ENCODE measurements at regions not wholly inside any gene's neighbourhood (a gene's known extent, or its start where the extent isn't known, plus 50 kb on each side); places are given as distances from the start of the nearest gene placed in this dataset.
"Not testable (repeated sequence)": the region's sequence is repeated elsewhere in the genome, so short reads cannot be mapped to it uniquely, and the experiment has no call there.

DNA sequence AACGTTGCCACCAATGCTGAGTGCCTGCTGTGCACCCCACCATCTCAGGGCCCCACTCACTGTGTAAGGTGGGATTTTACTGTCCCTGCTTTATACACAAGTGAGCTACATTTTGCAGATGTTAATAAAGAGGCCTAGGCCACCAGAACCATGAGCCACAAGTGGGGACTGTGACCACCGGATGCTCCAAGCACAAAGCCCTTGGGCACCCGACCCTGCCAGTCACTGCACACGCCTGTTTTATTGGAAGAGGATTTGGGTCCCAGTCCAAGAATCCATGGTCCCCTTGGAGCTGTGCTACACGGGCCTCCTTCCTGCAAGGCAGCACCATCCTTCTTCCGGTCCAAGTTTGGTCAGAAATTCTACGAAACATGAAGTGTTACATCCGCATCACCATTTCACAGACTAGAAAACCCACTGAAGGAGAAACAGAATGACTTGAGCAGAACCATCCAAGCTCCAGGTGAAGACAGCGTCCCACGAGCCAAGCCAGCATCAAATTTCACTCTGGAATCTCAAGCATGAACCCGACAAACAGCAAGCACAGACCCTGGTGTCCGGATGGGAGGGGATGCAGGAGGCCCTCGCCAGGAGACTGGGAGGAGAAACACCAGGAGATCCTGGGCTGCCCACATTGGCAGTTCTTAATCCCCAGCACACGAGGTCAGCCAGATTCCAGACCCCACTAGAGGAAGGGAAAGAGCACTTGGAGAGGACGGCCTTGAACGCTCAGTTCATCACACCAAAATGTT lies 226.9 kb downstream of the DLL1 start:
- no peak overlapping the region for H3K9ac ChIP-seq (ENCODE audit: low read length)
- peaks cover 2% of the 10 kb centered on the region; the same call in 1 of the 2 replicates for H3K4me1 ChIP-seq (ENCODE audit: control insufficient read depth, insufficient read depth, low read length)
- no peak overlapping the region for H3K4me3 ChIP-seq (ENCODE audit: low read depth, low read length)
- no peak overlapping the region for H3K27ac ChIP-seq (ENCODE audit: low read depth, low read length)
- no peaks in the 10 kb centered on the region for H3K27me3 ChIP-seq (ENCODE audit: control insufficient read depth, insufficient read depth, low read length)
- H3K36me3 ChIP-seq (ENCODE audit: control insufficient read depth, insufficient read depth, low read length), result no peaks in the 10 kb centered on the region
- H3K9me3 ChIP-seq (ENCODE audit: control insufficient read depth, insufficient read depth, low read depth, low read length), result peaks cover 13% of the 10 kb centered on the region

DNA sequence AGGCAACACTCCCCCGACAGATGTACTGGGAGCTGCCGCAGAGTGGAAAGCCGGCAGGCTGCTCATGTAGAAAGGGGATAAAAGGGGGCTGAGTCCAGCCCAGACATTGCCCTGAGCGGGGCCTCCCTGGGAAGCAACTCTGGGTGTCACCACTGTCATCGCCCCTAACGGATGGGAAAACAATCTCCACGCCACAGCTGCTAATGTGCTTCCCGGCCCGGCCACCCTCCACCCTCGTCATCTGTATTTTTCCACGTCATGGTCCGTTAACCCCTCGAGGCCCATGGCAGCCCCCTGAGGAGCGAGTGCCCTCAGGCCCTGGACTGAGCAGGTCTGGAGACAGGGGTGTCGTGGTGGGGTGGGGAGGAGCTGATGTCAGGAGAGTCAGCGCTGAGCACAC lies 227.4 kb downstream of the DLL1 start:
- Histone ChIP-seq H3K27ac (ENCODE audit: low read depth, low read length) (no peak overlapping the region), H3K27me3 (ENCODE audit: control insufficient read depth, insufficient read depth, low read length) (no peaks in the 10 kb centered on the region), H3K9ac (ENCODE audit: low read length) (no peak overlapping the region), H3K36me3 (ENCODE audit: control insufficient read depth, insufficient read depth, low read length) (no peaks in the 10 kb centered on the region), H3K4me3 (ENCODE audit: low read depth, low read length) (no peak overlapping the region), H3K9me3 (ENCODE audit: control insufficient read depth, insufficient read depth, low read depth, low read length) (peaks cover 8% of the 10 kb centered on the region; the same call in 1 of the 2 replicates), H3K4me1 (ENCODE audit: control insufficient read depth, insufficient read depth, low read length) (peaks cover 2% of the 10 kb centered on the region; the same call in 1 of the 2 replicates)

GRCh38 chr6:170062915-170063241 lies 228.0 kb downstream of the DLL1 start:
- no peaks in the 10 kb centered on the region for H3K27me3 ChIP-seq (ENCODE audit: control insufficient read depth, insufficient read depth, low read length)
- no peak overlapping the region for H3K27ac ChIP-seq (ENCODE audit: low read depth, low read length)
- peaks cover 5% of the 10 kb centered on the region; the same call in 1 of the 2 replicates for H3K9me3 ChIP-seq (ENCODE audit: control insufficient read depth, insufficient read depth, low read depth, low read length)
- H3K4me1 ChIP-seq (ENCODE audit: control insufficient read depth, insufficient read depth, low read length), result peaks cover 2% of the 10 kb centered on the region; the same call in 1 of the 2 replicates
- H3K9ac ChIP-seq (ENCODE audit: low read length), result no peak overlapping the region
- H3K36me3 ChIP-seq (ENCODE audit: control insufficient read depth, insufficient read depth, low read length), result no peaks in the 10 kb centered on the region
- no peak overlapping the region for H3K4me3 ChIP-seq (ENCODE audit: low read depth, low read length)

- no peaks in the 10 kb centered on the region for H3K27me3 ChIP-seq (ENCODE audit: control insufficient read depth, insufficient read depth, low read length)
- H3K36me3 ChIP-seq (ENCODE audit: control insufficient read depth, insufficient read depth, low read length), result no peaks in the 10 kb centered on the region
- no peak overlapping the region for H3K9ac ChIP-seq (ENCODE audit: low read length)
- peaks cover 2% of the 10 kb centered on the region; the same call in 1 of the 2 replicates for H3K4me1 ChIP-seq (ENCODE audit: control insufficient read depth, insufficient read depth, low read length)
- peaks cover 4% of the 10 kb centered on the region; the same call in 1 of the 2 replicates for H3K9me3 ChIP-seq (ENCODE audit: control insufficient read depth, insufficient read depth, low read depth, low read length)
- H3K27ac ChIP-seq (ENCODE audit: low read depth, low read length), result no peak overlapping the region
- H3K4me3 ChIP-seq (ENCODE audit: low read depth, low read length), result no peak overlapping the region
Observed at GRCh38 chr6:170062209-170062914, 228.5 kb downstream of the DLL1 start.

- Histone ChIP-seq H3K9me3 (ENCODE audit: control insufficient read depth, insufficient read depth, low read depth, low read length) (0 out of 2 replicates have a peak, but pooled peaks cover 3% of the 10 kb centered on the region), H3K27ac (ENCODE audit: low read depth, low read length) (no peak overlapping the region), H3K4me1 (ENCODE audit: control insufficient read depth, insufficient read depth, low read length) (peaks cover 2% of the 10 kb centered on the region; the same call in 1 of the 2 replicates), H3K36me3 (ENCODE audit: control insufficient read depth, insufficient read depth, low read length) (no peaks in the 10 kb centered on the region), H3K4me3 (ENCODE audit: low read depth, low read length) (no peak overlapping the region), H3K27me3 (ENCODE audit: control insufficient read depth, insufficient read depth, low read length) (no peaks in the 10 kb centered on the region), H3K9ac (ENCODE audit: low read length) (no peak overlapping the region)
Observed at GRCh38 chr6:170058878-170059485, 231.9 kb downstream of the DLL1 start.

DNA sequence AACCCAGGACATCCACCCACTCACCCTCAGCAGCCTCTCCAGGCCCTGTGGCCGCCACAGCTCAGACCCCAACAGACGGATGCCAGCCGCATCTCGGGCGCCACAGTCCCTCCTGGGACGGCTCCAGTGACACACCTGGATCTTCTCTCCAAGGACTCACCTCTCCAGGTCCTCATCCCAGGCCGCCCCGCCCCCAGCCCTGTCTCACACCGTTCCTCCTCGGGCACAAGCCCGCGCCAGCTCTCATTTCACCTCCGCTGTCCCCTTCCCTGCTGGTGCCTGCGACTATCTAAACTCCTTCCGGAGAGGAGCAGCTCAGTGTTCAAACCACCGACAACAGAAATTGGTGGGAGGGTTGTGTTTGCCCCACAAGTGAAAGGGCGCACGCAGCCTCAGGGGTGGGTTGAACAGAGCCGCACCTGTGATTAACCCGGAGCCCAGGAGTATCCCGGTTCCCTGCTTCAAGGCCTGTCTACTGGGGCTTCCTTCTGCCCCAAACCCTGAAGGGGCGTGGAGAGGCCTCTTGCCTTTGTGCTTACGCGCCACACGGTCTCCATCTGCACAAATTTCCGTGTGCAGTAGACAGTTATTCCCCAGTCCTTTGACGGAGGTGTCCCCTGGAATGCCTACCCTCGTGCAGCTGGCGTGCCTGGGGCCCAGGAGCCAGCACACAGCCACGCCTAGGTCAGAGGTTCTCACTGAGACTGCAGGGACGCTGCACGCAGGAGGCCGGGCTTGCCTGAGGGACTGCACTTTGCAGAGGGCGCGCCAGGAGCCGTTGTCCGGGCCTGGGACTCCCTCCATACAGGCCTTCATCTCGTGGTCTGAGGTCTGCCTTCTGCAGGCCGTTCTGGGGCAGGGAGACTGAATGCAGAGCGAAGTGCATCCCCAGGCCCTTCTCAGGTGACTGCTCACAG lies 232.7 kb downstream of the DLL1 start:
- no peak overlapping the region for H3K9ac ChIP-seq (ENCODE audit: low read length)
- H3K27ac ChIP-seq (ENCODE audit: low read depth, low read length), result no peak overlapping the region
- H3K4me1 ChIP-seq (ENCODE audit: control insufficient read depth, insufficient read depth, low read length), result peaks cover 2% of the 10 kb centered on the region; the same call in 1 of the 2 replicates
- H3K9me3 ChIP-seq (ENCODE audit: control insufficient read depth, insufficient read depth, low read depth, low read length), result peaks cover 7% of the 10 kb centered on the region; the same call in 1 of the 2 replicates
- no peak overlapping the region for H3K4me3 ChIP-seq (ENCODE audit: low read depth, low read length)
- H3K27me3 ChIP-seq (ENCODE audit: control insufficient read depth, insufficient read depth, low read length), result no peaks in the 10 kb centered on the region
- no peaks in the 10 kb centered on the region for H3K36me3 ChIP-seq (ENCODE audit: control insufficient read depth, insufficient read depth, low read length)

DNA sequence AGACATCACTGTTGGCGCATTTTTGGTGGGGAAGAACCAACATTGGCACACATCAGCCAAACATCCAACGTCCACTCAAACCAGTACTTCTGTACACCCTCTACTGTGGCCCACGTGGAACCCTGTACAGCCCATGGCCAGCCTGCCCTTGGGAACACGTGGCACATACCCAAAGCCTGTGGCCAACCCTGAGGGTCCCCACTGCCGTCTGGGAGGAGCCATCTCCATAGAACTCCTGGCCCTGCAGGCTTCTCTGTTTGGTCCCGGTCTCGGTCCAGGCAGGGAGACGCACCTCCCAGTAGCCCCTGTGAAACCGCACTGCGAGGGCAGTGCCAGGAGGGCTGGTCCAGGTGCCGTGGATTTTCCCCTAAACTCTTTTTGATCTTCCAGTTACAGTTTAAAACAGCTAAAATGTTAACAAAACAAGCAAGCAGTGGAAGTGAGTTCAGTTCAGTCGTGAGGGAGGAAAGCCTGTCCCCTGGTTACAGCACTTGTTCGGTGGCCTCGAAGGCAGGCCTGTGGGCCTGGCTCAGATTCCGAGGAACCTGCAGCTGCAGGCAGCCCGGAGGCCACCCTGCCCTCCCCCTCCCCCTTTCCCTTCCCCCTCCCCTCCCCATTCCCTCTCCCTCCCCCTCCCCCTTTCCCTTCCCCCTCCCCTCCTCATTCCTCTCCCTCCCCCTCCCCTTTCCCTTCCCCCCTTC lies 233.7 kb downstream of the DLL1 start:
- Histone ChIP-seq H3K4me3 (ENCODE audit: low read depth, low read length) (no peak overlapping the region), H3K9ac (ENCODE audit: low read length) (no peak overlapping the region), H3K9me3 (ENCODE audit: control insufficient read depth, insufficient read depth, low read depth, low read length) (peaks cover 7% of the 10 kb centered on the region; the same call in 1 of the 2 replicates), H3K27me3 (ENCODE audit: control insufficient read depth, insufficient read depth, low read length) (no peaks in the 10 kb centered on the region), H3K27ac (ENCODE audit: low read depth, low read length) (no peak overlapping the region), H3K4me1 (ENCODE audit: control insufficient read depth, insufficient read depth, low read length) (no peaks in the 10 kb centered on the region; the same call in 1 of the 2 replicates), H3K36me3 (ENCODE audit: control insufficient read depth, insufficient read depth, low read length) (no peaks in the 10 kb centered on the region)

GRCh38 chr6:170056278-170056711 lies 234.6 kb downstream of the DLL1 start:
- H3K4me1 ChIP-seq (ENCODE audit: control insufficient read depth, insufficient read depth, low read length), result no peaks in the 10 kb centered on the region

GRCh38 chr6:170055797-170056196 lies 235.1 kb downstream of the DLL1 start:
- not testable (repeated sequence) for H3K4me3 ChIP-seq (ENCODE audit: low read depth, low read length); H3K27me3 ChIP-seq (ENCODE audit: control insufficient read depth, insufficient read depth, low read length); H3K36me3 ChIP-seq (ENCODE audit: control insufficient read depth, insufficient read depth, low read length); H3K9ac ChIP-seq (ENCODE audit: low read length); H3K27ac ChIP-seq (ENCODE audit: low read depth, low read length); H3K4me1 ChIP-seq (ENCODE audit: control insufficient read depth, insufficient read depth, low read length); H3K9me3 ChIP-seq (ENCODE audit: control insufficient read depth, insufficient read depth, low read depth, low read length)

More at GRCh38 chr6:170056278-170056711, 234.6 kb downstream of the DLL1 start:
- peaks cover 7% of the 10 kb centered on the region; the same call in 1 of the 2 replicates for H3K9me3 ChIP-seq (ENCODE audit: control insufficient read depth, insufficient read depth, low read depth, low read length)
- H3K9ac ChIP-seq (ENCODE audit: low read length), result no peak overlapping the region
- H3K27ac ChIP-seq (ENCODE audit: low read depth, low read length), result no peak overlapping the region
- no peak overlapping the region for H3K4me3 ChIP-seq (ENCODE audit: low read depth, low read length)
- no peaks in the 10 kb centered on the region for H3K36me3 ChIP-seq (ENCODE audit: control insufficient read depth, insufficient read depth, low read length)
- H3K27me3 ChIP-seq (ENCODE audit: control insufficient read depth, insufficient read depth, low read length), result no peaks in the 10 kb centered on the region
